HPDE6-E6E7 (cell line): ENCODE measurements at regions not wholly inside any gene's neighbourhood (a gene's known extent, or its start where the extent isn't known, plus 50 kb on each side); places are given as distances from the start of the nearest gene placed in this dataset.
A peak's percentile ranks its signal among the peaks of the same experiment; 100 is the strongest.

Experiments used
- DNase-seq: peaks from one replicate; pipeline ENCODE4 v3.0.0; 2011; ENCODE audit warnings: missing footprints; ENCODE audit errors: extremely low spot score

- no peak for DNase-seq
Observed at GRCh38 chr1:239268007-239268406, 118.4 kb upstream of the CHRM3 start.

GRCh38 chr1:239263801-239264200 is 122.6 kb upstream of the CHRM3 start:
- no peak for DNase-seq

- DNase-seq: no peak
Observed at GRCh38 chr1:239262538-239262937, 123.8 kb upstream of the CHRM3 start.

GRCh38 chr1:239261521-239261920 is 124.8 kb upstream of the CHRM3 start:
- DNase-seq: no peak

- DNase-seq: peak; percentile 13
Observed at GRCh38 chr1:239260842-239261241, 125.5 kb upstream of the CHRM3 start.

- DNase-seq: no peak
Observed at GRCh38 chr1:239255628-239256160, 130.7 kb upstream of the CHRM3 start.

- DNase-seq: no peak
Observed at GRCh38 chr1:239254999-239255398, 131.4 kb upstream of the CHRM3 start.

- DNase-seq: peak; percentile 20
Observed at GRCh38 chr1:239253032-239253431, 133.3 kb upstream of the CHRM3 start.

GRCh38 chr1:239250353-239251035 is 135.9 kb upstream of the CHRM3 start:
- DNase-seq: peak; percentile 5

GRCh38 chr1:239247285-239247684 is 139.1 kb upstream of the CHRM3 start:
- peak; percentile 22 for DNase-seq

- DNase-seq: no peak
Observed at GRCh38 chr1:239244084-239244483, 142.3 kb upstream of the CHRM3 start.

- no peak for DNase-seq
Observed at GRCh38 chr1:239243006-239243405, 143.4 kb upstream of the CHRM3 start.

- DNase-seq: no peak
Observed at GRCh38 chr1:239242404-239242803, 144.0 kb upstream of the CHRM3 start.

- DNase-seq: no peak
Observed at GRCh38 chr1:239240736-239241135, 145.6 kb upstream of the CHRM3 start.

- no peak for DNase-seq
Observed at GRCh38 chr1:239239529-239239928, 146.8 kb upstream of the CHRM3 start.

GRCh38 chr1:239237912-239238311 is 148.5 kb upstream of the CHRM3 start:
- DNase-seq: no peak

GRCh38 chr1:239233626-239234025 is 152.7 kb upstream of the CHRM3 start:
- DNase-seq: no peak

- no peak for DNase-seq
Observed at GRCh38 chr1:239232921-239233320, 153.4 kb upstream of the CHRM3 start.

- DNase-seq: no peak
Observed at GRCh38 chr1:239228451-239228850, 157.9 kb upstream of the CHRM3 start.

GRCh38 chr1:239225396-239225795 is 161.0 kb upstream of the CHRM3 start:
- no peak for DNase-seq

GRCh38 chr1:239224100-239224499 is 162.3 kb upstream of the CHRM3 start:
- no peak for DNase-seq

- no peak for DNase-seq
Observed at GRCh38 chr1:239222999-239223398, 163.4 kb upstream of the CHRM3 start.

- no peak for DNase-seq
Observed at GRCh38 chr1:239221656-239222055, 164.7 kb upstream of the CHRM3 start.

GRCh38 chr1:239219679-239220078 is 166.7 kb upstream of the CHRM3 start:
- no peak for DNase-seq
